ENCODE measurements at regions not wholly inside any gene's neighbourhood (a gene's known extent, or its start where the extent isn't known, plus 50 kb on each side); places are given as distances from the start of the nearest gene placed in this dataset.
"Not testable (repeated sequence)": the region's sequence is repeated elsewhere in the genome, so short reads cannot be mapped to it uniquely, and the experiment has no call there.

- peaks cover 9% of the 10 kb centered on the region for H3K4me1 ChIP-seq (ENCODE audit: control insufficient read depth, extremely low read depth, insufficient read depth, low read length)
- peak overlapping the region; percentile 39 for H3K27ac ChIP-seq (ENCODE audit: insufficient read depth, low read length)
- H3K4me3 ChIP-seq (replicated peaks in 1 of 4; ENCODE audit: control extremely low read depth in 1 of 4, insufficient read depth in 1 of 4, low read depth in 3 of 4, low read length in 4 of 4): no peak overlapping the region
- peak in 1 of 2 donors; percentile 68 for DNase-seq (ENCODE audit: low read depth in 2 of 2)
- no peaks in the 10 kb centered on the region for H3K36me3 ChIP-seq (ENCODE audit: control insufficient read depth, insufficient read depth, low read length)
- H2AFZ ChIP-seq (ENCODE audit: low read length): peak overlapping the region; percentile 27
- no peaks in the 10 kb centered on the region for H3K27me3 ChIP-seq (ENCODE audit: control insufficient read depth, insufficient read depth, low read length)
- no peaks in the 10 kb centered on the region for H3K9me3 ChIP-seq (ENCODE audit: control insufficient read depth, insufficient read depth, low read depth, low read length)
- TF ChIP-seq EZH2 (IDR thresholded peaks at IDR 0.05; ENCODE audit: low read length, missing control alignments) (no peak), CTCF (conservative IDR thresholded peaks at IDR 0.05 in 1 of 2, IDR thresholded peaks at IDR 0.05 in 1 of 2; ENCODE audit: low read depth in 1 of 2, low read length in 2 of 2) (no peak)
- H4K20me1 ChIP-seq (ENCODE audit: control insufficient read depth, extremely low read depth, insufficient read depth, low read length): no peaks in the 10 kb centered on the region
- no peaks in the 10 kb centered on the region for H3K79me2 ChIP-seq (ENCODE audit: control insufficient read depth, insufficient read depth, low read length)
- H3K4me2 ChIP-seq (ENCODE audit: extremely low read depth, insufficient read depth, low read length): no peak overlapping the region
- no peak overlapping the region for H3K9ac ChIP-seq (ENCODE audit: insufficient read depth, low read length)
These were observed 104.0 kb downstream of the CDC7 start for GRCh38 chr1:91604632-91605031.

GRCh38 chr1:91605566-91605965, 104.9 kb downstream of the CDC7 start:
- no peaks in the 10 kb centered on the region for H3K79me2 ChIP-seq (ENCODE audit: control insufficient read depth, insufficient read depth, low read length)
- no peaks in the 10 kb centered on the region for H3K36me3 ChIP-seq (ENCODE audit: control insufficient read depth, insufficient read depth, low read length)
- H3K4me1 ChIP-seq (ENCODE audit: control insufficient read depth, extremely low read depth, insufficient read depth, low read length): peaks cover 15% of the 10 kb centered on the region
- no peak overlapping the region for H3K4me2 ChIP-seq (ENCODE audit: extremely low read depth, insufficient read depth, low read length)
- H3K9me3 ChIP-seq (ENCODE audit: control insufficient read depth, insufficient read depth, low read depth, low read length): no peaks in the 10 kb centered on the region
- no peak overlapping the region for H2AFZ ChIP-seq (ENCODE audit: low read length)
- no peaks in the 10 kb centered on the region for H3K27me3 ChIP-seq (ENCODE audit: control insufficient read depth, insufficient read depth, low read length)
- H3K4me3 ChIP-seq (replicated peaks in 1 of 4; ENCODE audit: control extremely low read depth in 1 of 4, insufficient read depth in 1 of 4, low read depth in 3 of 4, low read length in 4 of 4): no peak overlapping the region
- no peak overlapping the region for H3K9ac ChIP-seq (ENCODE audit: insufficient read depth, low read length)
- H3K27ac ChIP-seq (ENCODE audit: insufficient read depth, low read length): no peak overlapping the region
- DNase-seq (ENCODE audit: low read depth in 2 of 2): no peak
- H4K20me1 ChIP-seq (ENCODE audit: control insufficient read depth, extremely low read depth, insufficient read depth, low read length): no peaks in the 10 kb centered on the region
- TF ChIP-seq CTCF (conservative IDR thresholded peaks at IDR 0.05 in 1 of 2, IDR thresholded peaks at IDR 0.05 in 1 of 2; ENCODE audit: low read depth in 1 of 2, low read length in 2 of 2) (no peak), EZH2 (IDR thresholded peaks at IDR 0.05; ENCODE audit: low read length, missing control alignments) (no peak)

GRCh38 chr1:91606546-91607078, 106.0 kb downstream of the CDC7 start:
- no peak for DNase-seq (ENCODE audit: low read depth in 2 of 2)
- peaks cover 15% of the 10 kb centered on the region for H3K4me1 ChIP-seq (ENCODE audit: control insufficient read depth, extremely low read depth, insufficient read depth, low read length)
- TF ChIP-seq EZH2 (IDR thresholded peaks at IDR 0.05; ENCODE audit: low read length, missing control alignments): no peak

GRCh38 chr1:91607686-91608085, 107.0 kb downstream of the CDC7 start:
- H3K27ac ChIP-seq (ENCODE audit: insufficient read depth, low read length); H4K20me1 ChIP-seq (ENCODE audit: control insufficient read depth, extremely low read depth, insufficient read depth, low read length); H3K36me3 ChIP-seq (ENCODE audit: control insufficient read depth, insufficient read depth, low read length); H3K79me2 ChIP-seq (ENCODE audit: control insufficient read depth, insufficient read depth, low read length); H2AFZ ChIP-seq (ENCODE audit: low read length); H3K9ac ChIP-seq (ENCODE audit: insufficient read depth, low read length); H3K4me2 ChIP-seq (ENCODE audit: extremely low read depth, insufficient read depth, low read length); H3K27me3 ChIP-seq (ENCODE audit: control insufficient read depth, insufficient read depth, low read length); H3K4me3 ChIP-seq (replicated peaks in 1 of 4; ENCODE audit: control extremely low read depth in 1 of 4, insufficient read depth in 1 of 4, low read depth in 3 of 4, low read length in 4 of 4); H3K9me3 ChIP-seq (ENCODE audit: control insufficient read depth, insufficient read depth, low read depth, low read length): not testable (repeated sequence)
- DNase-seq (ENCODE audit: low read depth in 2 of 2): peak in 1 of 2 donors; percentile 23
- H3K4me1 ChIP-seq (ENCODE audit: control insufficient read depth, extremely low read depth, insufficient read depth, low read length): peaks cover 15% of the 10 kb centered on the region

More at GRCh38 chr1:91606546-91607078, 106.0 kb downstream of the CDC7 start:
- Histone ChIP-seq H4K20me1 (ENCODE audit: control insufficient read depth, extremely low read depth, insufficient read depth, low read length) (no peaks in the 10 kb centered on the region), H3K4me2 (ENCODE audit: extremely low read depth, insufficient read depth, low read length) (no peak overlapping the region), H3K27me3 (ENCODE audit: control insufficient read depth, insufficient read depth, low read length) (no peaks in the 10 kb centered on the region), H3K4me3 (replicated peaks in 1 of 4; ENCODE audit: control extremely low read depth in 1 of 4, insufficient read depth in 1 of 4, low read depth in 3 of 4, low read length in 4 of 4) (no peak overlapping the region), H3K9ac (ENCODE audit: insufficient read depth, low read length) (no peak overlapping the region), H2AFZ (ENCODE audit: low read length) (no peak overlapping the region), H3K79me2 (ENCODE audit: control insufficient read depth, insufficient read depth, low read length) (no peaks in the 10 kb centered on the region), H3K36me3 (ENCODE audit: control insufficient read depth, insufficient read depth, low read length) (no peaks in the 10 kb centered on the region), H3K27ac (ENCODE audit: insufficient read depth, low read length) (no peak overlapping the region), H3K9me3 (ENCODE audit: control insufficient read depth, insufficient read depth, low read depth, low read length) (no peaks in the 10 kb centered on the region)
